HEK293 (cell line): ENCODE measurements at regions not wholly inside any gene's neighbourhood (a gene's known extent, or its start where the extent isn't known, plus 50 kb on each side); places are given as distances from the start of the nearest gene placed in this dataset.

Source experiments
- CTCF ChIA-PET: fragments of 350-600 bp; formaldehyde crosslinking; extraction: SDS; loops from one replicate; lab custom pipeline; 2021; ENCODE audit warnings: antibody characterized with exemption; lab: Yijun Ruan, JAX
- POLR2A ChIA-PET: fragments of 300-600 bp; formaldehyde crosslinking; extraction: SDS; loops from one replicate; lab custom pipeline; 2020; ENCODE audit warnings: antibody characterized with exemption, inconsistent platforms; lab: Yijun Ruan, JAX
- H3K27ac ChIP-seq: fragments of 200-500 bp; sonication (Bioruptor generic); 2 replicates; pipeline ENCODE4 v1.5.1; 2014; ENCODE audit warnings: low read depth, low read length, control low read depth, inconsistent platforms; ENCODE audit errors: extremely low read depth
- H3K36me3 ChIP-seq, 2 experiments: fragments of 200-500 bp in 1 of 2; sonication (Bioruptor generic) in 1 of 2; 1 replicate in 1 of 2; 2 replicates in 1 of 2; pipeline ENCODE4 v1.5.1; 2014 to 2017; ENCODE audit warnings: inconsistent platforms in 2 of 2, low read length in 2 of 2; ENCODE audit not compliant: control insufficient read depth in 2 of 2, insufficient read depth in 1 of 2
- H3K4me1 ChIP-seq: fragments of 200-500 bp; sonication (Bioruptor generic); 2 replicates; pipeline ENCODE4 v1.5.1; 2014; ENCODE audit warnings: mild to moderate bottlenecking, low read length, inconsistent platforms; ENCODE audit not compliant: control insufficient read depth, insufficient read depth
- H3K4me3 ChIP-seq: 2 replicates; pipeline ENCODE4 v1.5.1; 2011; ENCODE audit warnings: low read depth, mild to moderate bottlenecking, control low read depth, low read length, moderate library complexity
- H3K9me3 ChIP-seq: fragments of 200-500 bp; sonication (Bioruptor generic); 2 replicates; pipeline ENCODE4 v1.5.1; 2014; ENCODE audit warnings: low read depth, low read length, inconsistent platforms; ENCODE audit not compliant: control insufficient read depth, insufficient read depth
- GFI1B ChIP-seq: fragments of 450-650 bp; formaldehyde crosslinking; IDR thresholded peaks from 2 replicates; pipeline ENCODE4 v1.5.1; 2016; ENCODE audit warnings: missing biosample characterization, missing genetic modification characterization
- HOXD13 ChIP-seq: sonication (generic); formaldehyde crosslinking; IDR thresholded peaks from 2 replicates; pipeline ENCODE4 v1.8.0; 2022; ENCODE audit warnings: missing genetic modification reagents, borderline replicate concordance
- REPIN1 ChIP-seq: fragments of 450-650 bp; formaldehyde crosslinking; IDR thresholded peaks from 2 replicates; pipeline ENCODE4 v1.5.1; 2017; ENCODE audit warnings: missing biosample characterization, missing genetic modification characterization, low read depth
- ZBTB44 ChIP-seq: fragments of 450-650 bp; IDR thresholded peaks from 2 replicates; pipeline ENCODE4 v1.5.1; 2018; ENCODE audit warnings: missing biosample characterization, mild to moderate bottlenecking, missing genetic modification characterization
- ZNF23 ChIP-seq: fragments of 450-650 bp; formaldehyde crosslinking; IDR thresholded peaks from 2 replicates; pipeline ENCODE4 v1.5.1; 2016; ENCODE audit warnings: missing biosample characterization, missing genetic modification characterization, borderline replicate concordance
- ZNF266 ChIP-seq: fragments of 450-650 bp; formaldehyde crosslinking; IDR thresholded peaks from 2 replicates; pipeline ENCODE4 v1.5.1; 2016; ENCODE audit warnings: missing biosample characterization, missing genetic modification characterization, low read depth
- ZNF292 ChIP-seq: fragments of 450-650 bp; formaldehyde crosslinking; IDR thresholded peaks from 2 replicates; pipeline ENCODE4 v1.5.1; 2016; ENCODE audit warnings: low read depth, missing biosample characterization, missing genetic modification characterization, borderline replicate concordance
- ZNF311 ChIP-seq: fragments of 450-650 bp; formaldehyde crosslinking; IDR thresholded peaks from 2 replicates; pipeline ENCODE4 v1.5.1; 2017; ENCODE audit warnings: missing biosample characterization, missing genetic modification characterization, borderline replicate concordance
- ZNF426 ChIP-seq: fragments of 450-650 bp; formaldehyde crosslinking; IDR thresholded peaks from 2 replicates; pipeline ENCODE4 v1.5.1; 2017; ENCODE audit warnings: missing biosample characterization, missing genetic modification characterization, mild to moderate bottlenecking, inconsistent platforms, moderate library complexity
- ZNF501 ChIP-seq: fragments of 450-650 bp; formaldehyde crosslinking; IDR thresholded peaks from 2 replicates; pipeline ENCODE4 v1.5.1; 2016; ENCODE audit warnings: missing biosample characterization, missing genetic modification characterization
- ZNF549 ChIP-seq: fragments of 450-650 bp; IDR thresholded peaks from 2 replicates; pipeline ENCODE4 v1.5.1; 2018; ENCODE audit warnings: missing biosample characterization, missing genetic modification characterization, mild to moderate bottlenecking, inconsistent platforms, moderate library complexity
- ZNF558 ChIP-seq: fragments of 450-650 bp; formaldehyde crosslinking; IDR thresholded peaks from 2 replicates; pipeline ENCODE4 v1.5.1; 2016; ENCODE audit warnings: missing biosample characterization, missing genetic modification characterization
- ZNF639 ChIP-seq: fragments of 450-650 bp; formaldehyde crosslinking; IDR thresholded peaks from 2 replicates; pipeline ENCODE4 v1.5.1; 2016; ENCODE audit warnings: missing biosample characterization, missing genetic modification characterization
- ZNF677 ChIP-seq: fragments of 450-650 bp; IDR thresholded peaks from 2 replicates; pipeline ENCODE4 v1.5.0; 2018; ENCODE audit warnings: missing biosample characterization, mild to moderate bottlenecking, missing genetic modification characterization, moderate library complexity
- TF ChIP-seq, protein P1 (sequence below): fragments of 450-650 bp; formaldehyde crosslinking; IDR thresholded peaks from 2 replicates; pipeline ENCODE4 v1.5.1; 2017; ENCODE audit warnings: missing biosample characterization, missing genetic modification characterization
- TF ChIP-seq, protein P2 (sequence below): fragments of 450-650 bp; formaldehyde crosslinking; IDR thresholded peaks from 2 replicates; pipeline ENCODE4 v1.5.1; 2016; ENCODE audit warnings: missing biosample characterization, missing genetic modification characterization

- H3K4me1 ChIP-seq, result no peaks in the 10 kb centered on the region
- no peak overlapping the region for H3K4me3 ChIP-seq
- no peak overlapping the region for H3K27ac ChIP-seq
- H3K9me3 ChIP-seq, result no peaks in the 10 kb centered on the region
- CTCF ChIA-PET, result no interaction called here
- no peaks in the 10 kb centered on the region for H3K36me3 ChIP-seq
- TF ChIP-seq ZNF23 (no peak), ZNF426 (no peak), ZNF266 (tag by site-specific recombination) (no peak), GFI1B (tag by site-specific recombination) (no peak), REPIN1 (tag by site-specific recombination) (no peak), ZNF311 (no peak), ZNF677 (tag by site-specific recombination) (no peak), ZNF639 (tag by site-specific recombination) (no peak)
- TF ChIP-seq, protein P1, sequence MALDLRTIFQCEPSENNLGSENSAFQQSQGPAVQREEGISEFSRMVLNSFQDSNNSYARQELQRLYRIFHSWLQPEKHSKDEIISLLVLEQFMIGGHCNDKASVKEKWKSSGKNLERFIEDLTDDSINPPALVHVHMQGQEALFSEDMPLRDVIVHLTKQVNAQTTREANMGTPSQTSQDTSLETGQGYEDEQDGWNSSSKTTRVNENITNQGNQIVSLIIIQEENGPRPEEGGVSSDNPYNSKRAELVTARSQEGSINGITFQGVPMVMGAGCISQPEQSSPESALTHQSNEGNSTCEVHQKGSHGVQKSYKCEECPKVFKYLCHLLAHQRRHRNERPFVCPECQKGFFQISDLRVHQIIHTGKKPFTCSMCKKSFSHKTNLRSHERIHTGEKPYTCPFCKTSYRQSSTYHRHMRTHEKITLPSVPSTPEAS, result no peak
- POLR2A ChIA-PET, result no interaction called here
These were observed 114.2 kb upstream of the SULT1C3 start for GRCh38 chr2:108125581-108125980.

DNA sequence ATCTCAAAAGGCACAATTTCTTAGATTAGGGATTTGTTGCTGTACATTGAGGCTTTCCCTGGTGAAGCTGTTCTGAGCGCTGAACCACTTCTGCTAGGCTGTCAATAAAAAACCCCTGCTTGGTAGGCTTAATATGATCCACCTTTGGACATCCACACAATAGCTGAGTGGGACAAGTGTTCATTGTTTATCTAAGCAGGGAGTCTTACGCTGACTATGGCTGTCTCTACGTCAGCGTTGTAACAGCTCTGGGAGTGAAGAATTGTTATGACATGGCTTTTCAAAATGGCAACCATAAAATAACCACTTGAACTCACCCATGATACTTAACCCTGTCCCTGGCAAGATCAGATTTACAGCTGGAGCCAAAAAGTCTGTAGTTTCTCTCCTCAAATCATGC, 111.5 kb upstream of the SULT1C3 start:
- Histone ChIP-seq H3K36me3 (no peaks in the 10 kb centered on the region), H3K4me3 (no peak overlapping the region), H3K4me1 (no peaks in the 10 kb centered on the region; the same call in 1 of the 2 replicates), H3K27ac (no peak overlapping the region), H3K9me3 (no peaks in the 10 kb centered on the region)
- ChIA-PET CTCF (no interaction called here), POLR2A (no interaction called here)
- TF ChIP-seq ZNF501 (tag by site-specific recombination), result no peak
- TF ChIP-seq ZBTB44 (tag by site-specific recombination), result no peak
- TF ChIP-seq ZNF558 (tag by site-specific recombination), result no peak
- no peak for TF ChIP-seq ZNF292 (tag by site-specific recombination)
- TF ChIP-seq, protein P2, sequence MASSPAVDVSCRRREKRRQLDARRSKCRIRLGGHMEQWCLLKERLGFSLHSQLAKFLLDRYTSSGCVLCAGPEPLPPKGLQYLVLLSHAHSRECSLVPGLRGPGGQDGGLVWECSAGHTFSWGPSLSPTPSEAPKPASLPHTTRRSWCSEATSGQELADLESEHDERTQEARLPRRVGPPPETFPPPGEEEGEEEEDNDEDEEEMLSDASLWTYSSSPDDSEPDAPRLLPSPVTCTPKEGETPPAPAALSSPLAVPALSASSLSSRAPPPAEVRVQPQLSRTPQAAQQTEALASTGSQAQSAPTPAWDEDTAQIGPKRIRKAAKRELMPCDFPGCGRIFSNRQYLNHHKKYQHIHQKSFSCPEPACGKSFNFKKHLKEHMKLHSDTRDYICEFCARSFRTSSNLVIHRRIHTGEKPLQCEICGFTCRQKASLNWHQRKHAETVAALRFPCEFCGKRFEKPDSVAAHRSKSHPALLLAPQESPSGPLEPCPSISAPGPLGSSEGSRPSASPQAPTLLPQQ (tag by site-specific recombination), result no peak
- no peak for TF ChIP-seq HOXD13 (CRISPR knock-in tag)

DNA sequence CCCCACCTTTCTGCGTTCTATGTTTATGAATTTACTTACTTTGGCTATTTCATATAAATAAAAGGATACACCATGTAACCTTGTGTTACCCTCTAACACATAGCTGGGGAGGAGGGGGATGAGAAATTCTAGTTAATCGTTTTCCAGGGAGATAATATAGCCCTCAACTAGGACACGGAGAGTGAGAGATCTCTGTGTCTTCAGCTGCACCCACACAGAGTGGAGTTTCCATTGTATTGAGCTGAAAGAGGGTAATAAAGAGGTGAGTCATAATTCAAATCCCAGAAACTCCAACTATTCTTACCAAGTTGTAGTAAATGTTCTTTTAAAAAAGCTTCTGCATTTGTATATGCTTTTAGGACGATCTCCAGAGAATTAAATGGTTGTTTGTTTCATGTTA, 110.1 kb upstream of the SULT1C3 start:
- POLR2A ChIA-PET, result no interaction called here

More for the DNA sequence above, 110.1 kb upstream of the SULT1C3 start:
- CTCF ChIA-PET, result no interaction called here
- Histone ChIP-seq H3K9me3 (no peaks in the 10 kb centered on the region), H3K4me3 (no peak overlapping the region), H3K4me1 (no peaks in the 10 kb centered on the region; the same call in 1 of the 2 replicates), H3K27ac (no peak overlapping the region), H3K36me3 (no peaks in the 10 kb centered on the region)
- no peak for TF ChIP-seq ZNF549 (tag by site-specific recombination)
